GM21447 (cell line): ENCODE measurements at regions not wholly inside any gene's neighbourhood (a gene's known extent, or its start where the extent isn't known, plus 50 kb on each side); places are given as distances from the start of the nearest gene placed in this dataset.
A peak's percentile ranks its signal among the peaks of the same experiment; 100 is the strongest.

Experiments used
- ATAC-seq: cut with Tn5 transposase; IDR thresholded peaks from one replicate; pipeline ENCODE4 v1.9.1; 2021; ENCODE audit not compliant: unreplicated experiment

- peak; percentile 56 for ATAC-seq
These were observed 201.2 kb upstream of the PRKCQ start for GRCh38 chr10:6781133-6781770.

GRCh38 chr10:6780008-6780677 is 200.1 kb upstream of the PRKCQ start:
- ATAC-seq: peak; percentile 42

GRCh38 chr10:6778992-6779701 is 199.1 kb upstream of the PRKCQ start:
- ATAC-seq: no peak

DNA sequence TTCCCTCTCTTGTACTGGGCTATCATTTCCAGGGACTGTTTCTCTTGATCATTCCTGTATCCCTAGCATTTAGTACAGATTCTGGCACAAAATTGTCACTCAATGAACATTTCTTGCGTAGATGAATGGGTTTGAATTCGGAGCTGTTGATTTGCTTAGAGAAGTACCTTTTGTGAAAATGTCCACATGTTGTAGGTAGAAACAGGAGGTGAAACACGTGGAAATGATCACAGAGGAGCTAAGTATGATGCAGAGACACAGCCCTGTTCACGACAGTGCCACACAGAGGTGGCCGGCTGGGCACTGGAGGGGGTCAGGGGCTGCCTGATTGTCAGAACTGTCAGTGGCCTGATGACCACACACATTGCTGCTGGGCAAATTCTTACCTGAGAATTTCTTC is 196.1 kb upstream of the PRKCQ start:
- no peak for ATAC-seq

DNA sequence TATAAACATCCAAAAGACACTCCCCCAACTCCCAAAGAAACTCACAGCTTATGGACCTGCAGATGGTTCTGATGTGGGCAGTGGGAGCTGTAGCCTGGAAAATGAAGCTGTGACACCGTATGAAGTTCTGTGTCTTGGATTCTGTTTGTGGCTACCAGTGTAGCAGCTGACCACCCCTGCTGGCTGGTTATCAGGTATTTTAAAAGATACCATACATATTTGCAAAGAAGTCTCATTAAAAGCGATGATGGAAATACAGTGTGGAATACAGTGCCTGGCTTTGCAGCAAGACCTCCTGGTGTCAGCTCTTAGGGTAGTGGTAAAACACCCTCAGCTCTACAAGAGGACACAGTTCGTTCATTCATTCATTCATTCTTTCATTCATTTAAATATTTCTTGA is 194.3 kb upstream of the PRKCQ start:
- no peak for ATAC-seq

- no peak for ATAC-seq
These were observed 191.3 kb upstream of the PRKCQ start for GRCh38 chr10:6771331-6771730.

DNA sequence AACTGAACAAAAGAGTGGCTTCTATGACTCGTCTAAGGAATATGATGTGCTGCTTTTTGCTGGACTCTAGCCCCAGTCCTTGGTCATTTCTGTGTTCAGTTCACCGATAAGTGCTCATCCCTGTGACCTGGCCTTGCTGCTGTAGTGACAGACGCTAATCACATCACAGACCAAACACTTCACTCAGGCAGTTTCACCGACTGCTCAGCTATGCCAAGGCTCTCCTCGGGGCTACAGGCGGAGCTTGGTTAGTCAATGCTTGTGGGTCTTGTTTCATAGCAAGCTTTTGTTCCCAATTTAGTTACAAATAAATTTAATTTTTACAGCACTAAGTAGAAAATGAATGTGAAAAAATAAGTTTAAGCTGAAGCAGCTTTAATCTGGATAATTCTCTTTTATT is 190.8 kb upstream of the PRKCQ start:
- ATAC-seq: no peak

- ATAC-seq: no peak
These were observed 189.8 kb upstream of the PRKCQ start for GRCh38 chr10:6769704-6770417.

DNA sequence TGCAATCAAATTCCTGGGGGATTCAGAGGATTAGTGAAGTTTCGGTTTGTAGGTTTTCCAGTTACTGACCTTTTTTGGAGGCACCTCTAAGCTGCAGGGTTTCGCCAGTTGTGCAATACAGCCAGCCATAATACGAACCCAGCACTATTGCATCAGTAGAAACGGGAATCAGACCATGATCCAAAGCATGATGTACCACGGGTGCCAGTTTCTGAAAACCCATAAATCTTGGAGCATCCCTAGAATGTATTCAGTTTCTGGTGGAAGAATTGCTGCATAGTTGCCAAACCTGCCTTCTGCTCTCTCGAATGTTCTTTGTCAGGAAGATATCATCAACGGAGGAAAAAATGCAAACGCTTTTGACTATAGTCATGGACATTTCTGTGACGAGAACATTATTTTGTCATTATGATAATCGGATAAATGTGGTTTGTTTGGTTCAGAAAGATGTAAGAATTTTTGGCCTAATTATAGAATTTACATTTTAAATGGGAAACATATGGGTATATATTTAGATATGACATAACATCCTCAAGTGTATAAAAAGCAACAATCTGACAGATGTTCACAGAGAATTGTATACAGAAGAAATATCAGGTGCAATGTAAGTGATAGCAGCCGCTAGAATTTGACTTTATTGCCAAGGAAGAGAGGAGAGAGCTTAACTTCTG is 186.2 kb upstream of the PRKCQ start:
- no peak for ATAC-seq

DNA sequence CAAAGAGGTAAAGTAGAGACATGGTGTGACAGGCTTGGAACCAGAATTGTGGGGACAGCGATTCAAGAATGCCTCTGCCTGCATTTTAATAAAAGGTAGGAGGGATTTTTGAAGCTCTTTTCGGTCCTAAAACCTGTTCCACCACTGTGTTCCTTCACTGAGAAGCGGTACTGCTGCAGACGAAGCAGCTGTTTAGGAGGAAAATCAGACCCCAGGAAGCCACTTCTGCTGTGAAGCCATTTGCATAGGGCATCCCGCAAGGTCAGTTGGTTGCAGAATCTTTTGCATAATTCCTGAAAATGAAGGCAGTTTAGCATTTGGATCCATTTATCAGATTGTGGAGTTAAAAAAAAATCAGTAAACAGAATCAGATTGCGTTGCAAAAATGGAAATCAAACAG is 183.3 kb upstream of the PRKCQ start:
- no peak for ATAC-seq

- ATAC-seq: no peak
These were observed 182.9 kb upstream of the PRKCQ start for GRCh38 chr10:6763001-6763400.

DNA sequence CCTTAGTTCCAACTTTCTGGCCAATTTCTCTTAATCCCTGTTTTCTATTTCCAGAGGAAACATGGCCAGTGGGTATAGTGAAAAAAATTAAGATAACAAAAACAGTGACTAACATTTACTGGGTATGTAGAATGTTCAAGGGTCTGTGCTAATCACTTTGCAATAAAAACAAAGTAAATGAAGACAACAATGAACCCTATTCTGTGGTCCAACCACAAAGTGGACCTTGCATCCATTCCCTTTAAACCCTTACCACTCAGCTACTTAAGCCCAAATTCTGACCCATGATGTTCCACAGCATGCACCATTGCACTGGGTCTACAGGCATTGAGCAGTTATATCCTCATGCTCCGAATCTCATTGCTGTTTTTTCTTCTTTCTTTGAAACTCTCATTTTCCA is 179.9 kb upstream of the PRKCQ start:
- no peak for ATAC-seq

- ATAC-seq: peak; percentile 47
These were observed 177.1 kb upstream of the PRKCQ start for GRCh38 chr10:6757158-6757557.

GRCh38 chr10:6756716-6757115 is 176.6 kb upstream of the PRKCQ start:
- no peak for ATAC-seq

- ATAC-seq: peak; percentile 68
These were observed 175.8 kb upstream of the PRKCQ start for GRCh38 chr10:6755781-6756460.

- no peak for ATAC-seq
These were observed 173.6 kb upstream of the PRKCQ start for GRCh38 chr10:6753644-6754043.

DNA sequence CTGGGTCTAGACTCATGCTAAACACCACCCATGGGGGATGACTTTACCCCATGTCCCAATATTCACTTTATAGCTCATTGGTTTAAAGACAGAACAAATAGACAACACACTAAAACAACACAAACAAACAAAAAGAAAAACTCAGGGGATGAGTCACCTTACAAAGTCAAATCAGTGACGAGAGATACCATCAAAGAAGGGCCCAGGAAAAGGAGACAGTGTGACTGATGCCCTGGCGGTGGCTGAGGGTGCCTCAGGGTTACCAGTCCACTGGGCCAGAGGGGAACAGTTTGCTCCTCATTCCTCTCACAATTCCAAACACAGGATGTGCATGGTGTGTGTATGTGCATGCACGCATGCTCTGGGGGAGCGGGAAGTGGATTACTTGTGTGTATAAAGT is 171.3 kb upstream of the PRKCQ start:
- no peak for ATAC-seq

DNA sequence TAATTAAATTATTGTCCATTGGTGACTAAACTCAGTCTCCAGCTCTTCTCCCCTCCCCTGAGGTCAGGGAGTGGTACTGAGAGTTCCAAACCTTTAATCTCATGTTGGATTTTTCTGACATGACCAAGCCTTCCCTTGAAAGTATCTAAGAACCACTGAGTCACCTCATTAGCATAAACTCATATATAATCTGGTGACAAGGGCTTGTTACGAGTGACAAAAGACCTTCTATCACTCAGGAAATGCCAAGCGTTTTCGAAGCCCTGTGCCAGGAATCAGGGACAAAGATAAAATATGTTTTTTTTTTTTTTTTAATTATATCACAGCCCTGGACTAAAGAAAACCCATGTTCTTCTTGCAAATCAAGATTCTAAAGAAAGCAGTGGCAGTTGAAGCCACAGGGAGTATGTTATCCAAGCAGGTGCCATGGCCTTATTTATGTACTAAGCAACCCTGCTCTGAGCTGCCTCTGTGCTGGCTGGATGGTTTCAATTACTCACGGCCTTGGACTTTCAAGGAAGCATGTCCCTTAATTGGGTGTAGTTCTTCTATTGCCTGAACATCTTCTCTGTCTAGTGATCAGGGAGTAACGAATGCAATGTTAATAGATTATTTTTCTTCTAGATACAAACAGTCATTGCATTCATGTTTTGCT is 169.0 kb upstream of the PRKCQ start:
- no peak for ATAC-seq

- ATAC-seq: no peak
These were observed 168.0 kb upstream of the PRKCQ start for GRCh38 chr10:6748029-6748428.

DNA sequence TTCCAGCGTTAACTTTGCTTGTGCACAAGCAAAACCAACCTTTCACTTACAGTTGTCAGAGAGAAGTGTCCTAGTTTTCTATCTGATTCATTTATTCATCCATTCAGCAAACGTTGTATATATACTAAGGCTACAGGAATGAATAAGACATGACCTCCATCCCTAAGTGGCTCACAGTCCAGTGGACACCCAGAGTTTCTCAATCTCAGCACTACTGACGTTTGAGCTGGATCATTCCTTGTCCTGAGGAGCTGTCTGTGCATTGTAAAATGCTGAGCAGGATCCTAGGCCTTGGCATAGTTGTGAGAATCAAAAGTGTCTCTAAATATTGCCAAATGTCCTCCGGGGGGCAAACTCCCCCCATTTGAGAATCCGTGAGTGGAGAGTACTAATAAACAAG is 166.7 kb upstream of the PRKCQ start:
- ATAC-seq: no peak
